Tibial artery (tissue), 4 donors: ENCODE measurements at regions not wholly inside any gene's neighbourhood (a gene's known extent, or its start where the extent isn't known, plus 50 kb on each side); places are given as distances from the start of the nearest gene placed in this dataset.

Source experiments
- DNase-seq, 2 donors: peaks; one replicate each; pipeline ENCODE4 v3.0.0-alpha.2; 2019
- H3K27ac ChIP-seq, 2 donors: fragments of 200-600 bp; sonication (generic) in 1 of 2; 1 replicate in 1 of 2; 2 replicates in 1 of 2; pipeline ENCODE4 v1.5.1; 2018 to 2019; ENCODE audit warnings: mild to moderate bottlenecking in 1 of 2
- H3K27me3 ChIP-seq, 2 donors: fragments of 200-600 bp; sonication (generic) in 1 of 2; one replicate each; pipeline versions ENCODE4 v1.5.1 to v1.6.0; 2016 to 2019
- H3K36me3 ChIP-seq, 3 donors: fragments of 200-600 bp; sonication (generic) in 2 of 3; one replicate each; pipeline ENCODE4 v1.5.1; 2016 to 2019; ENCODE audit warnings: mild to moderate bottlenecking in 2 of 3
- H3K4me1 ChIP-seq, 4 donors: fragments of 200-600 bp; sonication (generic) in 2 of 4; 1 replicate in 3 of 4; 2 replicates in 1 of 4; pipeline ENCODE4 v1.5.1; 2016 to 2019
- H3K4me3 ChIP-seq, 2 donors: fragments of 200-600 bp; sonication (generic) in 1 of 2; 1 replicate in 1 of 2; 2 replicates in 1 of 2; pipeline ENCODE4 v1.5.1; 2018 to 2019; ENCODE audit warnings: mild to moderate bottlenecking in 2 of 2
- H3K9me3 ChIP-seq, 3 donors: fragments of 200-600 bp; sonication (generic) in 1 of 3; one replicate each; pipeline ENCODE4 v1.5.1; 2016 to 2019
- CTCF ChIP-seq, 2 experiments: fragments of 200-600 bp in 1 of 2; fragments of 450-650 bp in 1 of 2; IDR thresholded peaks; one replicate each; pipeline ENCODE4 v1.5.1; 2017 to 2019; ENCODE audit warnings: antibody characterized with exemption in 2 of 2, mild to moderate bottlenecking in 1 of 2, moderate library complexity in 1 of 2
- intact Hi-C: fragments of 100-400 bp; cut with DNase I; formaldehyde crosslinking; loops from one replicate; pipeline ENCODE4 v1.15.0; 2023; ENCODE audit warnings: low total_unique reads

- Histone ChIP-seq H3K4me1 (no peaks in the 10 kb centered on the region), H3K9me3 (no peaks in the 10 kb centered on the region), H3K27me3 (no peaks in the 10 kb centered on the region), H3K27ac (no peak overlapping the region), H3K4me3 (no peak overlapping the region), H3K36me3 (no peaks in the 10 kb centered on the region)
- TF ChIP-seq CTCF (IDR thresholded peaks at IDR 0.05), result no peak
- no peak for DNase-seq
- intact Hi-C loops, result no loop called here
Measured at GRCh38 chr3:102736288-102736974, 301.6 kb downstream of the ZPLD1 start.

- no peak for DNase-seq
- H3K9me3 ChIP-seq, result no peaks in the 10 kb centered on the region
- H3K27me3 ChIP-seq, result no peaks in the 10 kb centered on the region
- TF ChIP-seq CTCF (IDR thresholded peaks at IDR 0.05), result no peak
- H3K36me3 ChIP-seq, result no peaks in the 10 kb centered on the region
- no peak overlapping the region for H3K27ac ChIP-seq
- no peak overlapping the region for H3K4me3 ChIP-seq
- intact Hi-C loops, result no loop called here
- no peaks in the 10 kb centered on the region for H3K4me1 ChIP-seq
Measured at GRCh38 chr3:102736975-102737304, 302.1 kb downstream of the ZPLD1 start.

GRCh38 chr3:102737353-102737752 is 302.5 kb downstream of the ZPLD1 start:
- Histone ChIP-seq H3K4me3 (no peak overlapping the region), H3K27me3 (no peaks in the 10 kb centered on the region), H3K9me3 (no peaks in the 10 kb centered on the region), H3K27ac (no peak overlapping the region), H3K36me3 (no peaks in the 10 kb centered on the region), H3K4me1 (no peaks in the 10 kb centered on the region)
- no peak for TF ChIP-seq CTCF (IDR thresholded peaks at IDR 0.05)
- intact Hi-C loops, result no loop called here
- no peak for DNase-seq

GRCh38 chr3:102741105-102741504 is 306.3 kb downstream of the ZPLD1 start:
- intact Hi-C loops, result no loop called here
- Histone ChIP-seq H3K4me3 (no peak overlapping the region), H3K27me3 (no peaks in the 10 kb centered on the region), H3K27ac (no peak overlapping the region), H3K4me1 (no peaks in the 10 kb centered on the region), H3K9me3 (no peaks in the 10 kb centered on the region), H3K36me3 (no peaks in the 10 kb centered on the region)
- no peak for DNase-seq
- no peak for TF ChIP-seq CTCF (IDR thresholded peaks at IDR 0.05)

- no peak for DNase-seq
- Histone ChIP-seq H3K9me3 (no peaks in the 10 kb centered on the region), H3K4me3 (no peak overlapping the region), H3K36me3 (no peaks in the 10 kb centered on the region), H3K4me1 (no peaks in the 10 kb centered on the region), H3K27ac (no peak overlapping the region), H3K27me3 (no peaks in the 10 kb centered on the region)
- intact Hi-C loops, result no loop called here
- no peak for TF ChIP-seq CTCF (IDR thresholded peaks at IDR 0.05)
Measured at GRCh38 chr3:102741694-102742093, 306.9 kb downstream of the ZPLD1 start.

GRCh38 chr3:102745881-102746280 is 311.1 kb downstream of the ZPLD1 start:
- no peaks in the 10 kb centered on the region for H3K4me1 ChIP-seq
- no peak overlapping the region for H3K4me3 ChIP-seq
- H3K36me3 ChIP-seq, result no peaks in the 10 kb centered on the region
- TF ChIP-seq CTCF (IDR thresholded peaks at IDR 0.05), result no peak
- H3K27ac ChIP-seq, result no peak overlapping the region
- intact Hi-C loops, result no loop called here
- DNase-seq, result no peak
- no peaks in the 10 kb centered on the region for H3K9me3 ChIP-seq
- no peaks in the 10 kb centered on the region for H3K27me3 ChIP-seq
